ENCODE measurements at regions not wholly inside any gene's neighbourhood (a gene's known extent, or its start where the extent isn't known, plus 50 kb on each side); places are given as distances from the start of the nearest gene placed in this dataset.
"Not testable (repeated sequence)": the region's sequence is repeated elsewhere in the genome, so short reads cannot be mapped to it uniquely, and the experiment has no call there.

DNA sequence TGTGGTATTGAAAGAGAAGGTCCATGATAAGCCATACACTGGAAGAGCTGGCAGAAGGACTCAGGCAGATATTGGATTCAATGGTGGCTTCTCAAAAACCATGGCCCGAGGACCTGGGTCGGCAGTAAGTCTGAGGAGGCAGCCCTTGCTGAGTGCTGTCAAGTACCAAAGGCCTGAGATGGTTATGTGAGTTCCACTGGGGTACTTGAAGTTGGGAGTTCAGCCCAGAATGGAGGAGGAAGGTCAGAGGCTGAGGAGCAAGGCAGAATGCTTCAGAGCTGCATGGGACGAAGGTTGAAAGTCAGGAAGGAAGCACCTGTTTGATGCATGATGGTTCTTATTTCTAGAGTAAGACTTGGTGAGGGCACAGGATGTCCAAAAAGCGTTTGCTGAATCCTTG, 194.9 kb downstream of the DIRAS2 start:
- no peak for DNase-seq

DNA sequence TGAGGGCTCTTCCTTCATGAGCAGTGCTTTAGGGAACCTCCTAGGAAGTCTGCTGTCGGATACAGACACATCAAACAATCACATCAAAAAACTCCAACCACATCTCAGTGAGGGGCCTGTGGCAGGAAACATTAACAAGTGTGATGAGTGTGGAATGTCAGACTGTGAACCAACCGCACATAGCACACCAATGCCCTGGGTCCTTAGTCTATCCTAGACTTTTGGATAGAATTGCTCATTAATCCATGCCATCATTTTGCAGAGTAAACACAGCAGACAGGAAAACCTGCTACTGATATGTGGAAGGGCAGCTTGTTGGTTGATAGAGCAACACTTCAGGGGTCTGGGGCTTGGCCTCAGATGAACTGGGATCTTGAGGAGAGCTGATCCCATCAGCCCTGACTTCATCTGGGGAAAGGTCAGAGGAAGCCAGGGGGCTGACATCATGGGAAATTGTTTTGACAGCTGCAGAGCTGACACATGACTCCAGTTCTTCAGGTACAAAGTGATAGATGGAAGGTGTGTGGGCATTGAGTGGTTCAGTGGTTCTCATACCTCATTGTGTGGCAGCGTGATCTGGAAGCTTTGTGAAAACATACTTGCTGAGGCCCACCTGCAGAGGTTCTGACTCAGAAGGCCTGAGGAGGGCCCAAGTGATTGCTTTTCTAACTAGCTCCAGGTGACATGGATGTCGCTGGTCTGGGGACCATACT, 193.3 kb downstream of the DIRAS2 start:
- no peak for DNase-seq

DNA sequence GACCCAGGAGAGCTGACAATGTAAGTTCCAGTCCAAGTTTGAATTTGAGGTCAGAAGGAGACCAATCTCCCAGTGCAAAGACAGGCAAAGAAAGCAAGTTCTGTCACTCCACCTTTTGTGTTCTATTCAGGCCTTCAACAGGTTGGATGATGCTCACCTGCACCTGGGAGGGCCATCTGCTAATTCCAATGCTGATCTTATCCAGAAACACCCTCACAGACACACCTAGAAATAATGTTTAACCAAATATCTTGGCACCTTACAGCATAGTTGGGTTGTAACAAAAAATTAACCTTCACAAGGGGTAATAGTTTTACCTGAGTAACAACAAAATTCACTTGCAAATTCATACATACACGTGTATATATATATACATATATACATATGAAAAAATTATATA, 190.8 kb downstream of the DIRAS2 start:
- DNase-seq = no peak

DNA sequence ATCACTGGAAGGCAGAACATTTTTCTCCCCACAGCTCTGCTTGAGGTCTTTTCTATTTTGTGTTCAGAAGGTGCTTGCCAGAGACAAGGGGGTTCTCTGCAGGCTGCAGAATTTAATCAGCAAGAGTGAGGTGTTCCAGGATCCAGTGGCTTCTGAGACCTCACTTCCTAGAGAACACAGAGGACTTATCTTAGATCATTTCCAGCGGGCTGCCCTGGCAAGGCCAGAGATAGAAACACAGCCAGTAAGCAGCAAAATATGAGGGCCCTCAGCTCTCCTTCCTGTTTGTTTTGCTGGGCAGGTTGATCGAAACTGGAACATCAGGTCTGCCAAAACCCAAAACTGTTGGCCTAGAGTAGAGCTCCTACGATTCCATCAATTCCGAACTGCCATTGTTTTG, 187.3 kb downstream of the DIRAS2 start:
- no peak for DNase-seq

DNA sequence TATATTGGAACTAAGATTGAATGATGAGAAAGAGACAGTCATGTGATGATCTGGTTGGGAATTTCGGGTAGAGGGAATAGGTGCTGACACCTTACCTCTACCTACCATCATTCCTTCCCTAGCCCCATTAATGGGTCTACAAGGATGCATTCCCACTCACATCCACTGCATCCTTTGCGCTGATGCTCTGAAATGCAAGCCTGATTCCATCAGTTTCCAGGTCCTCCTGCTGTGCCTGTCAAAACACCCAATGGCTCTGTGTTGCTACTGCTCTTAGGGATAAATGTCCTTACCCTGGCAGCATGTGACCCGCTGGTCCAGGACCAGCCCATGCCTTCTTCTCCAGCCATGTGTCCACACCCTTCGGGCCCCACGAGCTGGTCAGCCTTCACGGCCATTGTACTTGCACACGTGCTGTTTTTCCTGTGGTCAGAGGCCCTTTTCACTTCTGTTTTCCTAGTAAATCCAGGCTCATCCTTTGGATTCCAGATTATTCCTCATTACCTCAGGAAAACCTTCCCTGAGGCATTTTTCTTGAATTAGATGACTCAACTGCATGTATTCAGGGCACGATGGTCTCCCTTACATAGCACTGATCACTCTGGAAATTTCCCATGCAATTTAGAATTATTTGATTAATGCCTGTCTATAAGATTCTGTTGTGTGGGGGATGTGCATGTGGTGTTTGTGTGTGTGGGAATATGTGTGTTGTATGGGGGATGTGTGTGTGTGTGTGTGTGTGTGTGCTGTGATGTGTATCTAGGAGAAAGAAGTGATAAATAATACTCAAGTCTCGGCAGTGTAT, 185.0 kb downstream of the DIRAS2 start:
- DNase-seq = no peak

DNA sequence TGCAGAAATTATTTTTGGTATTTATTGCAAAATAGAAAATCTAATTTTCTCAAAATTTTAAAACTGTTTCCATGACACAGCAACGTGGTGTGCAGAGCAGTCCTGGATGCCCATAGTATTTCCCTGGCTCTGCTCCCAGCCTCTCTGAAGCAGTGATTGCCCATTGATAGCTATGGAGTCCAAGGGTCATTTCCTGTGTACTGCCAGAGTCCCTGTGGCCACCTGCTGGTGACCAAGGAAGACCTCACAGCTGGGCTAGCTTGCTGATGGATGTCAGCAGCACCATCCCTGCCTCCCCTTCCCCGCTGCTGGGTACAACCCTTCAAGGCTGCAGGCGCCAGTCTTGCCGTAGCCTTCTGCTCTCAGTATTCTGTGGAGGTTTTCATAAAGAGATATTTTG, 184.1 kb downstream of the DIRAS2 start:
- DNase-seq = no peak

DNA sequence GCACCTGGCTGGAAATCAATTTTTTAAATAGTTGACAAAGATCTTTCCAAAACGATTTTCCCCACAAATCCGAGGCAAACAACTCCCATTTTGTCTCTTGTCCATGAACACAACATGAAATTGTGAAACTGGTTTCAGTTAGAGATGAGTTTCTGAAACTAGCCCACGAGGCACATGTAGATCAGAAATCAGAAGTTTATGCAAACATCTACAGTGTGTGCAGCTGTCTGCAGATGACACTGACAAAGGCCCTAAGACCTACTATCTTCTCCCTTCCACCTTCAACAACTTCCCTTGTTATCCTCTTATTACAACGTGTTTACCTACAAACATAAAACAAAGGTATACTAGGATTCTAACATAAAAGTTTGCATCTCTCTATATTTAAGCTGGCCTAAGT, 183.3 kb downstream of the DIRAS2 start:
- no peak for DNase-seq

DNA sequence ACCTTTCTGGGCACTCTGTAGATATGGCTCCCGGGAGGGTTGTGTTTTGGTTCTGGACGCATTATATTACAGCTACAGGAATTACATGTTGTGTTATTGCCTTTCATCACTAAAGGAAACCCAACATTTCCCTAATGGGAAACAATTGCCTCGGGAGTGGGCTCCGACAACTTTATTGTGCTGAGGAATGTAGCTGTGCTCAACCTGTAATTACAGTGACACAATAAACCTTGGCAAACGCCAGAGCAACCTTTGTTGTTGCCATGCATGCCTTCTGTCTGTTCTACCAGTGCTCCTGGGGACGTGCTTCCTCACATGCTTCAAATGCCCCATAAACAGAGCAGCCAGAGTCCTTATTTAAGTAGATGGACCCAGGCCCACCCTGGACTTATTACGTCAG, 182.4 kb downstream of the DIRAS2 start:
- no peak for DNase-seq

DNA sequence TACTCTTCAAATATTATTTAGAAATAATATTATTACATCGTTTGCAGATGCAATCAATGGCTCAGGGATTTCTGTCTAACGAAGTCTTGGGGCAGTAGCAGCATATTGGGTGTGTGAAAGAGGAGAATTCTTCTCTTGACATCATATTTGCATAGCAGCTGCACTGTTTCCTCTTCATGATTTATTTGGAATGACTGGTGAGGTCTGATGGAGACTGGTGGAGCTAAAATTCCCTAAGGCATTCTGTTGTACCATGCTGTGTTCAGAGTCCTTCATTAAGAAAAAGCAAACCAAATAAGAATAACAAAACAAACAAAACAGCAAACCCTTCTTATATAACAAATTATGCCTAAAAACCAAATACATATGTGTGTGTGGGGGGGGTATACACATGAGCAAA, 177.6 kb downstream of the DIRAS2 start:
- DNase-seq = no peak

DNA sequence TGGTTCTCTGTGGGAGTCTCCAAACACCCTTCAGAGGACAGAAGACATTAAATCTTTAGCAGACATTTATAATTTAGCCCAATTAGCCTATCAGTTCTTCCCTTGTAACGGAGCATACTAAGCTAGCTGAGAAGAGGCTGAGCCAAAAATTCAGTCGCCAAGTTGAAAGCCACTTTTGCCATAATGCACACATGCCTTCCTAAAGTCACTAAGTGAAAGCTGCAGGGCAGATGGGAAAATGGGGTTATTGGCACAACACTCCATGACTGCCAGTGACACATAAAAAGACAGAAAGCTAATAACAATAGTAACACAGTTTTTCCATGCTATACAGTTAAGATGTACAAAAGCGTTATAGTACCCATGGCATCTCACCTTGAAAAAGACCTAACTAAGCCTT, 176.2 kb downstream of the DIRAS2 start:
- DNase-seq = no peak

DNA sequence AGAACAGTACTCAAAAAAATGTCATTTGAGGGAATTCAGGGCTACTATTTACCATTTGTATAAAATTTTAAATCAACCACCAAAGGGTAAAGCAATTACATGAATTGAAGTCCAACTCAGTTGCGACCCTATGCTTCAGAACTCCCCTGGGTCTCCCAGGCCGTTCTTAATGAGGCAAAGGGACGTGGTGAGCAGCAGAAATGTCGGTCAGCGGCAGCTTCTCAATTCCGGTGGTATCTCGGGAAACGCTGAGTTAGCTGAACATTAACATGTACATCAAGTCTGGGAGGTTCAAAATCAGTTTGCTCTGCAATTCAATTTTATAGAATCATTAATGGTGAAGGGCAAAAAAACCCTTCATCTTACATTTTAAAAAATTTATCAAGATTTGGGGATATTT, 173.2 kb downstream of the DIRAS2 start:
- DNase-seq = no peak

DNA sequence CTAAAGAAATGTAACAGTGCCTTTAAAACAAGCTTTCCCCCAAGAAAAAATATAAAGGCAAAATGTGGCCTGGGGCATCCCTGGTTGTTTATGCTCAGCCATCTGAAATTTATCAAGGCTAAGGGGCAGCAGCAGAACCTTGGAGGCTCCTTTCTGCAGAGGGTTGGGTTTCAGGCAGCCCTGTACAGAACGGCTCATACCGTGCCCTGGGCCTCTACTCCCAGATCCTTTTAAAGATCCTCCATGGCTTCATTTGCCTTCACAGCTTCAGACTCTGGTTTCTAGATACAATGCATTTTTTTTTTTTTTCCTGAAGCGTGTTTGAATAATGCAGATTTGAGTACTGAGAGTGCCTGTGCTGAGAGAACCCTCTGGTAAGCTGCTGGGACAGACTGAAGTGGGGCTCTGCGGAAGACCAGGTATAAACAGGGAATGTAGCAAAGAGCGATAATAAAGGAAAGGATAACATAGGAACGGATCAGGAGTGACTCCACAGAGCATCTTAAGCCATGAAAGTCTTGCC, 172.7 kb downstream of the DIRAS2 start:
- no peak for DNase-seq

DNA sequence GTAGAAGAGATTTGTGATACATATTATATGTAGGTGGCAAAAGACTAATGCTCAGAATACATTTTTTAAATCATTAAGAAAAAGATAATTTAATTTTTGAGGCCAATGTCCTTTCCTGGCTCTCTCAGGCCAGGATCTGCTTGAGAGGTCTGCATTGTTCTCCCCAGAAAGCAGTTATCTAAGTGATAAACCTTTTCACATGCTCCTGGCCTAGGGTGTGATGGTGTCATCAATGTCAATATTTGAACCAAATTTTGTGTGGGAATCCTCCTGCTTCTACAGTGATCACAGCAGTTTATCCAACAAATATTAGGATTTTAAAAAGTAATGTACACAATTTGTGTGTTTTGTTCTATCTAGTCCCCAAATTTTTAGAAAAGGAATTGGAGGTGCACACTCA, 166.6 kb downstream of the DIRAS2 start:
- DNase-seq = no peak

DNA sequence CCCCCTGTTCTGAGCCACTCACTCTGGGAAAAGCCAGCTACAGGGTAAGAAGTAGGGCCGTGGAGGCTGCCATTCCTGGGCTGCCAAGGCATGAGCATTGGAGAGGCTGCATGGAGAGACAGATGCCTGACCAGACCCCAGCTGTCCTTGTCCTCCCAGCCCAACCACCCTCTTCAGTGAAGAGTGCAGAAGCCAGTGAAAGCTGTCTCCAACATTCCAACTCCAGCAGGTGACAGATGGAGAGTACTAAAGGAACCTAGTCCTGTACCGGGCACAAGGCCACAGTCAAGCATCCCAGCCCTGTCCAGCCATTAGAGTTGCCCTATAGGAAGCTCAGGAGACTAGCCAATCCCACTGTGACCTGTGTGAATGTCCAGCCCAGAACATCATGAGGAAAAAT, 165.1 kb downstream of the DIRAS2 start:
- DNase-seq = peak in 1 of 2 experiments; percentile 40

DNA sequence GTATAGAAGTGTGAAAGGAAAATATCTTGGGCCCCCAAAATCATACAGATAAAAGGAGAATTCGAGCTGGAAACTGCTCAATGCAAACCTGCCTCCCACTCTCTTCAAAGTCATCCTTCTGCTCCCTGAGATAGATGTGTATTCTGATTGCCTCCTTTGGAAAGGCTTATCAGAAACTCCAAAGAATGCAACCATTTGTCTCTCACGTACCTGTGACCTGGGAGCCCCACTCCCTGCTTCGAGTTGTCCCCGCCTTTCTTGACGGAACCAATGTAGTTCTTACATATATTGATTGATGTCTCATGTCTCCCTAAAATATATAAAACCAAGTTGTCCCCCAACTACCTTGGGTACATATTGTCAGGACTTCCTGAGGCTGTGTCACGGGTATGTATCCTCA, 163.8 kb downstream of the DIRAS2 start:
- DNase-seq = no peak

DNA sequence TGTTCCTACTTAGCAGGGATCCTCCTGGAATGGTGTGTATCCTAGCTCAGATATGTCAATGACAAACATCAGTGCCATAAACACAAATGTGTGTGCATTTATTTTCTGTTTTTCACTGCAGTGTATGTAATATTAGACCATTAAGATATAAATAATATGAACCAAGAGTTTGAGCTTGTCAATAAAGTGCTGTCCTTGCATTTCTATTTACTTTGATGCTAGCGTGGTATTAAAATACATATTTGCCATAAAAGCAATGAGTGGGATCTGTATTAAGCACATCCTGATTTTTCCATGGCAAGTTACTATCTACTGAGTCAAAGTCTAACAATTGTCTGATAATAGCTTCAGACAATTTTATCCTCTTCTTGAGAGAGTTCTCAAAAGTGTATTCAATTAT, 157.6 kb downstream of the DIRAS2 start:
- no peak for DNase-seq

DNA sequence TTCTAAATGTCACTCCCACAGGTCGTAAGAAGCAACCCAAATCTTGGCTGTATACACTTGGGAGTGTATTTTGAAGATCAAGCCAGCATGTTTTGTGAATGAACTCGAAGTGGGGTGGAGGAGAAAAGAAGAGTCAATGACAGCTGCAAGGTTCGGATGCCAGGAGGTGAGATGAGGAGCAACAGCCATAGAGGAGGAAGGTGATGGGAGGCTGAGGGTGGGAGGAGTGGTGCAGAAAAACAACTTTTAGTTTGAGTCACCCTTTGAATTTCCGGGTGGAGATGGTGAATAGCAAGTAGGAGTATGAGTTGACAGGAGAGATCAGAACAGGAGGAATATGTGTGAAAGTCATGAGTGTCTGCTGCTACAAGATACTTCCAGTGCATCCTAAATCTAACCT, 153.6 kb downstream of the DIRAS2 start:
- no peak for DNase-seq

DNA sequence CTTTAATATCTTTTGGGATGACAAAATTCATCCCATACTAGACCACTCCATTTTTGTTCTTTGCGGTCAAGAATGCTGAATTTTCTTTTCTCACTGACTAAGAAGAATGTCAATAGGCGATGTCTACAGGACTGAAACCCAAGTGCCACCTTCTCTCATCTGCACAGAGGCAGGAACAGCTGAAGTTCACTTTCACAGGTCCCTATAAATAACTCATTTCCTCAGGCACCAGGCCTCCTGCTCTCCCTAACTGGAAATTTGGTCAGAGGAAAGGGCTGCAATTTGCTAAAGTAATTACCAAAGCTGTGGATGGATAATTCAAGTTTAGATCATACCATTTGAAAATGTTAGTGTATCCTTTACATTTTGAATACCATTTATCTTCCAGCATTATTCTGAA, 142.9 kb downstream of the DIRAS2 start:
- DNase-seq = no peak

DNA sequence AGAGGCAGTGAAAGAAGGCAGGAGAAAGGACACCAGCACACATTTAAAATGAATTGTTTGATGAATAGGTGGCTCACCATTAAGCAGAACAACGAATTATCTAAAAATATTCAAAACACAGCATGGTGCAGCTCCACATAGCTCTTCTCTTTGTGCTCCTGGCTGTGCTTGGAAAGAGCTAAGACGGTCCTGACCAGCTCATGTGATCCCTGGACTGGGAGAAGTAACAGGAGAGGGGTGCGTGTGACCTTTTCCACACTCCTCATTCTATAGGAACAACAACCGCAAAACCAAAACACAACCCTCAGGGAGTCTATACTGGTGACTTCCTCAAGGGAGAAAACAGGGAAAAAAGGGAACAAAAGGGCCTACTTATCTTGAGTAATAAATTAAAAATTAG, 140.5 kb downstream of the DIRAS2 start:
- DNase-seq = no peak

DNA sequence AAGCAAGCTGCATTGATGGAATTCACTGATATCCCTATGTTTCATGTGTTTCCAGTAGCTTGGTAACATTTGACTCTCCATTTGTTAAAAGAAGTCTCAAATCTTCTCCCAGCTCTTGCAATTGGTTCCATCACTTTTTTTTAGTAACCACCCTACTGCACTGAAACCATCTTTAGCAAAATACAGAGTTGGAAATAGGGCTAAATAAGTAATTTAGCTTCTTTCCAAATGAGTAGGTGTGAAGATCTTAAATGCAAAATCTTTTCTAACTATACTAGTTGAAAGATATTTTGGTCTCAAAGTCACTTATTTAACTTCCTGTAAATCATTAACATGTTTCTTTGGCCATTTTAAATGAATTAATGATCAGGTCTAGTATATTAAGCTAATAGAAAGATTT, 138.1 kb downstream of the DIRAS2 start:
- no peak for DNase-seq

DNA sequence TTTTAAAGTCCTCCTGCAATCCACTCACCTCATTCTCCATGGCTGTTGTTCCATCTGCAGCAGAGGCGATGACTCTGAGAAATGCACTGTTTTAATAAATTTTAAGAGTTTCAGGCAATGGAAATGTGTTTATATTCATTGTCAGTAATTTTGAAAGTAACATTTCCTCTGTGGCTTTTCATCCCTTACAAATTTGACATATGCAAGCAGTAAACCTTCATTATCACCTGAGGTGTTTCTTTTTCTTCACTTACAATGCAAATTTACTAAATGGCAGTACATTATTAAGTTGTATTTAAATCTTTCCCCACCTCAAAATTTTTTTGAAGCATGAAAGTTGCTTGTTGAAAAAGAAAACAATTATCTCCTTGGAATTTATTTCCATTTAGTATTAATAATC, 136.9 kb downstream of the DIRAS2 start:
- DNase-seq = no peak

DNA sequence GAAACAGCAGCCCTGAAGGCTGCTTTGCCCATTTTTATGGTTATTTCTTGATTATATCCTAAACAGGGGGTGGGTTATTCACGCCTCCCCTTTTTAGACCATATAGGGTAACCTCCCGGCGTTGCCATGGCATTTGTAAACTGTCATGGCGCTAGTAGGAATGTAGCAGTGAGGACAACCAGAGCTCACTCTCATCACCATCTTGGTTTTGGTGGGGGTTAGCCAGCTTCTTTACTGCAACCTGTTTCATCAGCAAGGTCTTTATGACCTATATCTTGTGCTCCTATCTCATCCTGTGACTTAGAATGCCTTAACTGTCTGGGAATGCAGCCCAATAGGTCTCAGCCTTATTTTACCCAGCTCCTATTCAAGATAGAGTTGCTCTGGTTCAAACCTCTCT, 136.2 kb downstream of the DIRAS2 start:
- not testable (repeated sequence) for DNase-seq

DNA sequence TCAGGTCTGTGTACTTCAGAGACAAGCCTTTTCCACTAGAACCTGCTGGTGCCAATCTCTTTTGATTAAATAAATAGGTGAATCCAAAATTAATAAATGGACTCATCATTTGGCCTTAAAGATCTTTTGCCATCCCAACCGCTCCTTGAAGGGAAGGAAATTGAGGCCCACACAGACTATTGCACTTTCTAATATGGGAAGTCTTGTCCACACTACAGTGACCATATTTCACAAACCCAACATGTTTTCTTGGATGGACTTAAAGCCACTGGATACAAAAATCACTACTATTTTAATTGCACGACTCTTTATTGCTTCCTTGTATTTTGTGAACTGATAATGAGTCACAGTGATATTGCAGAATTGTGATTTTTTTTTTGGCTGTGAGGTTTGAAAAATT, 135.0 kb downstream of the DIRAS2 start:
- no peak for DNase-seq

DNA sequence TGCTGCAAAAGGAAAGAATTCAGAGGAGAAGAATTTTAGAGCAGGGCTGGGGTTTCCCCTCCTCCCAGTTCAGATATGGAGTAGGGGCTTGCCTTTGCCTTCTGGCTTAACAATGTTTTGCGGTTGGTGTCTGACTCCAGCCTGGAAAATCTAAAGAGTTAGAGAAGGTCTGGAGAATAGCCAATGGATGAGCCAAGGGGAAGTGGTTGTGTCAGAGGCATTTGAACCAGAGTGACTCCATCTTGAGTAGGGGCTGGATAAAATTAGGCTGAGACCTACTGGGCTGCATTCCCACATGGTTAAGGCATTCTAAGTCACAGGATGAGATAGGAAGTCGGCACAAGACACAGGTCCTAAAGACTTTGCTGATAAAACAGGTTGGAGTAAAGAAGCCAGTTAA, 133.7 kb downstream of the DIRAS2 start:
- DNase-seq = no peak

DNA sequence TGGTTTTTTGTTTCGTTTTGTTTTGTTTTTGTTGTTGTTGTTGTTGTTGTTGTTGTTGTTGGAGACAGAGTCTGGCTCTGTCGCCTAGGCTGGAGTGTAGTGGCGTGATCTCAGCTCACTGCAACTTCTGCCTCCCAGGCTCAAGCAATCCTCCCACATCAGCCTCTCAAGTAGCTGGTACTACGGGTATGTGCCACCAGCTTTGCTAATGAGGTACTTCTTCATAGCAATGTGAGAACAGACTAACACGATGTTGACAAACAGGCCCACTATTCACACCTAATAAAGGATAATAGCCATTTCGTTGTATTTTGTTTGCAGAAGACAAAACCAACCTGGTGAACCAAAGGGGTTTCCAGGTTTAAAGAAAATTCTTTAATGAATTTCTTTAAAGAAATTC, 130.9 kb downstream of the DIRAS2 start:
- no peak for DNase-seq

Measured in NCI-H524 (cell line).